NCI-H2227 (cell line): ENCODE measurements at regions not wholly inside any gene's neighbourhood (a gene's known extent, or its start where the extent isn't known, plus 50 kb on each side); places are given as distances from the start of the nearest gene placed in this dataset.
"Not testable (repeated sequence)": the region's sequence is repeated elsewhere in the genome, so short reads cannot be mapped to it uniquely, and the experiment has no call there.

Experiments used
- DNase-seq: peaks from one replicate; lab custom pipeline; 2025; ENCODE audit not compliant: unreplicated experiment; lab: John Stamatoyannopoulos, UW

GRCh38 chr6:115575285-115575684 is 485.4 kb downstream of the FRK start:
- DNase-seq = peak; percentile 45

- no peak for DNase-seq
Observed at GRCh38 chr6:115573861-115574260, 486.8 kb downstream of the FRK start.

- no peak for DNase-seq
Observed at GRCh38 chr6:115570331-115570730, 490.4 kb downstream of the FRK start.

GRCh38 chr6:115554060-115554459 is 506.6 kb downstream of the FRK start:
- no peak for DNase-seq

- DNase-seq = peak; percentile 6
Observed at GRCh38 chr6:115551527-115551926, 509.2 kb downstream of the FRK start.

- DNase-seq = no peak
Observed at GRCh38 chr6:115545672-115545986, 515.1 kb downstream of the FRK start.

- DNase-seq = no peak
Observed at GRCh38 chr6:115544765-115545671, 515.7 kb downstream of the FRK start.

GRCh38 chr6:115540077-115540869 is 520.4 kb downstream of the FRK start:
- no peak for DNase-seq

GRCh38 chr6:115539531-115539930 is 521.2 kb downstream of the FRK start:
- no peak for DNase-seq

GRCh38 chr6:115524821-115525220 is 535.9 kb downstream of the FRK start:
- no peak for DNase-seq

- not testable (repeated sequence) for DNase-seq
Observed at GRCh38 chr6:115521747-115522146, 538.9 kb downstream of the FRK start.

GRCh38 chr6:115514656-115515055 is 546.0 kb downstream of the FRK start:
- DNase-seq = no peak

GRCh38 chr6:115512923-115513322 is 547.8 kb downstream of the FRK start:
- DNase-seq = no peak

- no peak for DNase-seq
Observed at GRCh38 chr6:115511771-115512170, 548.9 kb downstream of the FRK start.

- DNase-seq = not testable (repeated sequence)
Observed at GRCh38 chr6:115502432-115502831, 558.3 kb downstream of the FRK start.

- no peak for DNase-seq
Observed at GRCh38 chr6:115495184-115495583, 565.5 kb downstream of the FRK start.

- no peak for DNase-seq
Observed at GRCh38 chr6:115487331-115487730, 573.4 kb downstream of the FRK start.

- peak; percentile 14 for DNase-seq
Observed at GRCh38 chr6:115485400-115485799, 575.3 kb downstream of the FRK start.

GRCh38 chr6:115480543-115480942 is 580.1 kb downstream of the FRK start:
- DNase-seq = not testable (repeated sequence)

- DNase-seq = no peak
Observed at GRCh38 chr6:115474443-115475041, 586.1 kb downstream of the FRK start.

GRCh38 chr6:115468272-115469005 is 592.3 kb downstream of the FRK start:
- no peak for DNase-seq
